ENCODE measurements at regions not wholly inside any gene's neighbourhood (a gene's known extent, or its start where the extent isn't known, plus 50 kb on each side); places are given as distances from the start of the nearest gene placed in this dataset.

DNA sequence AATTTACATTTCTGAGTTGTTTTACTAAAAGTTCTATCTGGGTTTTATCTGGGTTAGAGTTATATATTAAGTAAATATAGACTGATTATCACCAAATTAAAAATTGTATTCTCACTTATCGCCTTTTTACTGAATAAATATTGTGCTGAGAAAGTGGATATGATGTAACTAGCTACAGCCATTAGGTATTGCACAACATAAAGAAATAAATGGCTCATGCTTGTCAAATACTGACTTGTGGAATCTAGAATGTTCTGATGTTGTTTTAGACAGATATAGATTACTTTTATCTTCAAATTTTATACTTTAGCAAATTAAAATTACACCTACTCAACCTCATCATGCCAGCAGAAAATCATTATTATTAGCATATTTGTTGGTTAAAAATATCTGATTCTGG, 1277.1 kb upstream of the MIR17HG start:
- no peak for DNase-seq (ENCODE audit: low read depth)

DNA sequence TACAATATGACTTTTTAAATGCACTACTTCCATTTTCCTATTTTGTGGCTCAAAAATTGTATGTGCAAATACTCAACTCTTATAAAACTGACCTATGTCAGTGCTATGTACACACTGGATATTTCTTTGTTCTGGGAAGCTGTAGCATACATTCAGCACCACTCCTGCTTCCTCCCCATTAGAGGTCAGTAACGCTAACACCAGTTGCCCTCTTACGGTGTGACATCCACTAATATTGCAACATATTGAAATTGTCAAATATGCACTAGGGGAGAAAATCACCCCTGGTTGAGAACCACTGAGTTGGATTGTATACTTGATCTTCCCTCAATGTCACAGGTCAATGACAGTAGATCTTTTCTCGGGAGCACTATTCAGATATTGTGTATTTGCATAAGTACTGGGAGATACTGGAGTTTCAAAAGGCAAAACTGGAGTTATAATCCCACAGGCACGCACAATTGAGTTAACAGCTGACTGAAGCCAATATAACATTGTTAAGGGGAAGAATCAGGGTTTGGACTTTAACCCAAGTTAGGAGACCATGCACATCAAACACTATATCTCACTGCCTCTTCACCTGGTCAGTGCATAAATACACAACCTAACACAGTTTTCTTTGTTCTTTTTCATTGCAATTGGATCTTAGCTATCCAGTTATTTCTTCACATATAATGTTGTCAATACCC, 1276.5 kb upstream of the MIR17HG start:
- DNase-seq (ENCODE audit: low read depth): no peak

DNA sequence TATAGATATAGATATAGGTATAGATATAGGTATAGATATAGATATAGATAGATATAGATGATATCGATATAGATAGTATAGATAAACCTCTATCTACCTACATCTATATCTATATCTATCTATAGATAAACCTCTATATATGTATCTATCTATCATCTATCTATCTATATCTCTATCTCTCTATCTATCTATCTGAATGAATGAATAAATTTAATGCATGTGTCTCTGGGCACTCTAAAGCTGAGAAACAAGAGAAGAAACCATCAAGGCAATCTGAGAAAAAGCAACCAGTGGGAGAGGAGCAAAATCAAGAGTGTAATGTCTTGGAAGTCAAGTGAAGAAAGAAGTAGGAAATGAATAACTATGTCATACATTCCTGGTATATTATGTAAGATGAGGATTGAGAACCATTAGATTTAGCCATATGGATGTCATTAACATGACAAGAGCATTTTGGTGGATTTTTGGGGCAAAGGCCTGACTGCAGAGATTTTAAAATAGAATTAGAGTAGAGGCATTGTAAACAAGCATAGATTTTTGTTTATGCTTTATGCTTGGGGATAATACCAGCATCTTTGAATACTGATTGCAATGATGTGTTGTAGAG, 1262.7 kb upstream of the MIR17HG start:
- no peak for DNase-seq (ENCODE audit: low read depth)

- DNase-seq (ENCODE audit: low read depth): no peak
Observed at GRCh38 chr13:90089051-90089450, 1258.4 kb upstream of the MIR17HG start.

DNA sequence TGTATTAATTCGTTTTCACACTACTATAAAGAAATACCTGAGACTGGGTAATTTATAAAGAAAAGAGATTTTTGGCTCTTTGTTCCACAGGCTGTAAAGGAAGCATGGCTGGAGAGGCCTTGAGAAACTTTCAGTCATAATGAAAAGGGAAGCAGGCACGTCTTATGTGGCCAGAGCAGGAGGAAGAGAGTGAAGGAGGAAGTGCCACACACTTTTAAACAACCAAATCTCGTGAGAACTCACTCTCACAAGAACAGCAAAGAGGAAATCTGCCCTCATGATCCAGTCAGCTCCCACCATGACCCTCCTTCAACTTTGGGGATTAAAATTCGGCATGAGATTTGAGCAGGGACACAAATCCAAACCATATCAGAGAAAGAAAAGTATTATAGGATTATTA, 1255.9 kb upstream of the MIR17HG start:
- DNase-seq (ENCODE audit: low read depth): no peak

DNA sequence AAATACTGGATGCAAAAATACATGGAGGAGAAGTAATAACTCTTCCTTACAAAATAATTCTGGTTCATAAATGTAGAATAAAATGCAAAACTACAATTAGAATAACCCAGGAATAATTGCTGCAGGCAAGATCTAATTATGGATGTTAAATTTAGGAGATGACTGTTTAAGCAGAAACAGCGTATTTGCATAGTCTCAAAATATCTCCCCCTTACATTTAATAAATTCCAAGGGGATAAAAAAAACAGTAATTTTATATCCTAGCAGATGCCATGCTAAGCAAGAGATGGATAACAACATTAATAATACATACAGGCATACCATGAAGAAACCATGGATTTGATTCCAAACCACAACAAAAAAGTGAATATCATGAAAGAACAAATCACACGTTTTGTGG, 1253.1 kb upstream of the MIR17HG start:
- DNase-seq (ENCODE audit: low read depth): no peak

- DNase-seq (ENCODE audit: low read depth): no peak
Observed at GRCh38 chr13:90098577-90098976, 1248.9 kb upstream of the MIR17HG start.

DNA sequence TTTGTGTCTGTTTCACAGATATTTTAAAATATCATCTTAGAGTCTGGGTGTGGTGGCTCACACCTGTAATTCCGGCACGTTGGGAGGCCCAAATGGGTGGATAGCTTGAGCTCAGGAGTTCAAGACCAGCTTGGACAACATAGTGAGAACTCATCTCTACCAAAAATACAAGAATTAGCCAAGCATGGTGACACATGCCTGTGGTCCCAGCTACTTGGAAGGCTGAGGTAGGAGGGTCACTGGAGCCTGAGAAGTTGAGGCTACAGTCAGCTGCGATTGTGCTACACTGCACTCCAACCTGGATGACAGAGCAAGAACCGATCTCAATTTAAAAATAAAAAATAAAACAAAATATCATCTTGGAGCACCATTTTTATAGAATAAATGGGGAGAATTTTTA, 1247.6 kb upstream of the MIR17HG start:
- no peak for DNase-seq (ENCODE audit: low read depth)

- DNase-seq (ENCODE audit: low read depth): no peak
Observed at GRCh38 chr13:90103099-90103784, 1244.2 kb upstream of the MIR17HG start.

DNA sequence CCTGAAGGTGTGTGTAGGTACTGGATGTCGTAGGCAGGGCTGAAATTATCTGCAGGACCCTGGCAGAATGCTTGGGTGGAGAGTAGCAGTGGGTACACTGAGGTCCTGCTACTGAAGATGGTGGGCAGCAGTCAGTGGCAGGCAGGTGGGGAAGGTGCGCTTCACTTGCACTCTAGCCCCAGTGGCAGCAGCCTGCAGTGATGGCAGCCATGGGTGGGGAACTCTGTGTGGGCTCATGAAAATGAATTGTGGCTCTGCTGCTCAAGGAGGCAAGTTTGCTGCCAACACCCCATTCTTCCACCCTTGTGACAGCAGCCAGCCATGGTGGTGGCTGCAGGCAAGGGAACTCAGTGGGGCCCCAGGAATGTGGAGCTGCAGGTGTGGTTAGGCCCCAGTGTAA, 1242.7 kb upstream of the MIR17HG start:
- DNase-seq (ENCODE audit: low read depth): no peak

DNA sequence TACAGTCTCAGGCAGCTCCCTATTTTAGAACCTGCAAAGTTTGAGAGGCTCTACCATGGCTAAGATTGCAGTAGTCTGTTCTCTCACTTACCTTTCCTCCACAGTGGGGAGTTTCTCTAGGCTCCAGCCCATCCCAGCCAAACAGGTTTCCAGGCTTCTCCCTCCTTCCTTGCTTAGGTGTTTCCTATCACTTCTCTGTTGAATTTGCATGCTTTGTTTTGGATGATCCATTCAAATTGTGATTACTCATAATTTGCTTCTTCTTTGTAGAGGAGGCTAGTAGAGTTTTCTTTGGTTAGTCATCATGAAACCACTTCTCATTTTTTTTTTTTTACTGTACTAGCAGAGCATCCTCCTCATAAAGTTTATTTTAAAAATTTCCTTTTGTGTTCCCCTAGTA, 1242.2 kb upstream of the MIR17HG start:
- DNase-seq (ENCODE audit: low read depth): no peak

- DNase-seq (ENCODE audit: low read depth): no peak
Observed at GRCh38 chr13:90105849-90106496, 1241.5 kb upstream of the MIR17HG start.

- no peak for DNase-seq (ENCODE audit: low read depth)
Observed at GRCh38 chr13:90107661-90108060, 1239.8 kb upstream of the MIR17HG start.

- no peak for DNase-seq (ENCODE audit: low read depth)
Observed at GRCh38 chr13:90108547-90108946, 1238.9 kb upstream of the MIR17HG start.

GRCh38 chr13:90116121-90116520, 1231.4 kb upstream of the MIR17HG start:
- DNase-seq (ENCODE audit: low read depth): no peak

DNA sequence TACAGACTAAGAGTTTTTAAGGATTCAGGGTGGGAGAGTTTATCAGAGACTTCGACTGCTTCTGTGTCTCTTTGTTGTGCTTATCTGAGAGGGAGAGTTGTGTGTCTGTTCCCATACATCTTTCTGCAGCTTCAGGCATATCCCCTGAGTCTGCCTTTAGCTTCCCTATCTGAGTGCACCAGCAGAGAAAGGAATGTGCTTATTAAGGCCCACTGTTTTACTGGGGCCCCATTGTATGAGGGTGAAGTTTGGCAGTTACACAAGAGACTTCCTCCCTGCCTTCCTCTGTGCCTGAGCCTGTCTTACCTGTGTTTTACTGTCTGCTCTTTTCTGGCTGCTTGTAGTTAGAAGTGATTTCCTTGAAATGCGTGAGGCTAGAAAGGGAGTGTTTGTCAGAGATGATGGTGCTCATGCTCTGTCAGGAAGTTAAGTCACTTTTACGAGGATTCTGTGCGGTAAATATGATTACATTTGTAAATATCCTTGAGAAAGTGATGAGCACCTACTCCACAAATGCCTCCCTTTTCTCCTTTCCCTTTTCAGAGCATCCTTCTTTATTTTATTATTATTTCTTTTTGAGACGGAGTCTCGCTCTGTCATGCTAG, 1228.9 kb upstream of the MIR17HG start:
- no peak for DNase-seq (ENCODE audit: low read depth)

- no peak for DNase-seq (ENCODE audit: low read depth)
Observed at GRCh38 chr13:90120026-90120425, 1227.5 kb upstream of the MIR17HG start.

DNA sequence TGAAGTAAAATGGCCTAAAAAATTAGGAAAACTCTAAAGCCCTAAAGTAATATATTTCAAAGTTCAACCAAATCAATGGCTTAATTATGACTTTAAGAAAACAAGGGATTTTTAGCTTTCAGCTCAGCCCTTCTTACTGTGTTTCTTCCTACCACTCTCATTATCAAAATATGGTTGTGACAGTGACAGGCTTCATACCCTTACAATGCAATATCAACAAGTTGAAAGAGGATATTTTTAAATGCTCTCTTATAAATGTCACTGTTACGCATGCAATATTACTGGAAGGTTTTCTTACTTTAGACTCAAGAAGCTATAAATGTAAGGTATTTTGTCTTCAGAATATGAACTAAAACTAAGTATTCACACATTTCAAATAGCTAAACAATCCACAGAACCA, 1225.7 kb upstream of the MIR17HG start:
- no peak for DNase-seq (ENCODE audit: low read depth)

DNA sequence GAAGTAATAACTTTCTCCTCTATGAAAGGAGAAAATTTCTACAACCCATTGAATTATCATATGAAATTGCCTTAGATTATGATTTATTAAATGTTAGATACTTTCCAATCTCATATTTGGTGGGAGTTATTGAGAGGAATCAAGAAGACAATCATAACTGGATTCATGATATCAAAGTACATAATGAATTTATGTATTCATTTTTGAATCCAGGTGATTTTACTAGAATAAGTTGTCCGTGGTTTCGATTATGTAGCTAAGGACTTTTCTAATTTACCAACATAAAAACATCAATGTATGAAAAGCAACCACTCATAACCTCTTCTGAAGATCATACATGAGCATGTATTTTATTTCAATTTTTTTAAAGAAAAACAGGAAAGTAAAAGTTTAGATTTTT, 1225.0 kb upstream of the MIR17HG start:
- no peak for DNase-seq (ENCODE audit: low read depth)

DNA sequence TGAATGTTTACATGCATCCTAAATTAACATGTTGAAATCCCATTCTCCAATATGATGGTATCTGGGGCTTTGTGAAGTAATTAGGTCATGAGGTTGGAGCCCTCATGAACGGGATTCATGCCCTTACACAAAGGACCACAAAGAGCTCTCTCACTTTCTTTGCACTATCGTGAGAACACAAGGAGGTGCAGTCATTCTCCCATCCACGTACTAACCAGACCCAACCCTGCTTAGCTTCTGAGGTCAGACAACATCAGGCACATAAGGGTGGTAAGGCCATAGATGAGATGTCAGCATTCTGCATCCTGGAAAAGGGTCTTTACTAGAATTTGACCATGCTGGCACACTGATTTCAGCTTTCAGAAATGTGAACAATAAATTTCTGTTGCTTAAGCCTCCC, 1211.9 kb upstream of the MIR17HG start:
- DNase-seq (ENCODE audit: low read depth): no peak

GRCh38 chr13:90142251-90142650, 1205.2 kb upstream of the MIR17HG start:
- no peak for DNase-seq (ENCODE audit: low read depth)

- DNase-seq (ENCODE audit: low read depth): no peak
Observed at GRCh38 chr13:90154311-90154960, 1193.1 kb upstream of the MIR17HG start.

All from stimulated activated CD8-positive, alpha-beta memory T cell treated with anti-CD3 and anti-CD28 coated beads, Interleukin-15, amount 100 ng/mL, for 1 hour (primary cell).